ENCODE measurements at regions not wholly inside any gene's neighbourhood (a gene's known extent, or its start where the extent isn't known, plus 50 kb on each side); places are given as distances from the start of the nearest gene placed in this dataset.

GRCh38 chr1:221887415-221887746 lies 145.5 kb upstream of the DUSP10 start:
- H3K9me3 Mint-ChIP-seq, result peaks cover 4% of the 10 kb centered on the region; the same call in 1 of the 2 replicates
- ChIA-PET POLR2A (no interaction called here), CTCF (no interaction called here)
- H3K4me3 Mint-ChIP-seq, result no peak overlapping the region
- no peak overlapping the region for H3K27ac Mint-ChIP-seq
- no peak for DNase-seq (ENCODE audit: low spot score)
- no peaks in the 10 kb centered on the region for H3K27me3 Mint-ChIP-seq (ENCODE audit: low read depth)
- no peak for ATAC-seq
- H3K36me3 Mint-ChIP-seq, result no peaks in the 10 kb centered on the region
- TF ChIP-seq TCF7 (CRISPR knock-in tag; IDR thresholded peaks at IDR 0.05; ENCODE audit: low read depth) (no peak), NFATC4 (CRISPR knock-in tag; IDR thresholded peaks at IDR 0.05) (no peak), FOXP4 (CRISPR knock-in tag; IDR thresholded peaks at IDR 0.05) (no peak), PREB (CRISPR knock-in tag; IDR thresholded peaks at IDR 0.05; ENCODE audit: borderline replicate concordance) (no peak), ATF1 (CRISPR knock-in tag; IDR thresholded peaks at IDR 0.05) (no peak), USF2 (CRISPR knock-in tag; IDR thresholded peaks at IDR 0.05) (no peak), ARID4B (CRISPR knock-in tag; IDR thresholded peaks at IDR 0.05; ENCODE audit: borderline replicate concordance) (no peak), ZNF425 (CRISPR knock-in tag; conservative IDR thresholded peaks at IDR 0.05) (no peak), HMGXB4 (CRISPR knock-in tag; IDR thresholded peaks at IDR 0.05) (no peak), NFE2L1 (CRISPR knock-in tag; IDR thresholded peaks at IDR 0.05) (no peak)
- peaks cover 8% of the 10 kb centered on the region; the same call in 1 of the 2 replicates for H3K4me1 Mint-ChIP-seq

GRCh38 chr1:221886743-221887414 lies 145.0 kb upstream of the DUSP10 start:
- Mint-ChIP-seq H3K27ac (no peak overlapping the region), H3K9me3 (peaks cover 4% of the 10 kb centered on the region; the same call in 1 of the 2 replicates), H3K4me3 (no peak overlapping the region), H3K36me3 (no peaks in the 10 kb centered on the region), H3K4me1 (peaks cover 8% of the 10 kb centered on the region; the same call in 1 of the 2 replicates), H3K27me3 (ENCODE audit: low read depth) (no peaks in the 10 kb centered on the region)
- no peak for DNase-seq (ENCODE audit: low spot score)
- ChIA-PET CTCF (interaction anchor here (1.1 kb wide), 1 partner anchor 12 kb away, joined by 3 read pairs; no protein-coding TSS in a partner anchor), POLR2A (no interaction called here)
- ATAC-seq, result peak; percentile 82
- TF ChIP-seq EMX1 (CRISPR knock-in tag; IDR thresholded peaks at IDR 0.05) (no peak), AFF4 (CRISPR knock-in tag; IDR thresholded peaks at IDR 0.05; ENCODE audit: borderline replicate concordance) (no peak), FOXK1 (CRISPR knock-in tag; IDR thresholded peaks at IDR 0.05) (no peak), ZNF121 (CRISPR knock-in tag; IDR thresholded peaks at IDR 0.05) (no peak), NR3C1 (CRISPR knock-in tag; conservative IDR thresholded peaks at IDR 0.05; ENCODE audit: low read depth) (no peak)

Measured in WTC11 (cell line).